GM18861 (cell line): ENCODE measurements at regions not wholly inside any gene's neighbourhood (a gene's known extent, or its start where the extent isn't known, plus 50 kb on each side); places are given as distances from the start of the nearest gene placed in this dataset.

ENCODE experiments used
- ATAC-seq: cut with Tn5 transposase; IDR thresholded peaks from one replicate; pipeline ENCODE4 v1.9.1; 2021; ENCODE audit not compliant: unreplicated experiment

GRCh38 chr6:113271437-113271836 is 585.7 kb upstream of the MARCKS start:
- no peak for ATAC-seq

- ATAC-seq, result no peak
Measured at GRCh38 chr6:113276601-113277000, 580.5 kb upstream of the MARCKS start.

GRCh38 chr6:113277111-113277510 is 580.0 kb upstream of the MARCKS start:
- no peak for ATAC-seq

- ATAC-seq, result no peak
Measured at GRCh38 chr6:113281014-113281413, 576.1 kb upstream of the MARCKS start.

- no peak for ATAC-seq
Measured at GRCh38 chr6:113281431-113281830, 575.7 kb upstream of the MARCKS start.

GRCh38 chr6:113287396-113287795 is 569.7 kb upstream of the MARCKS start:
- ATAC-seq, result peak; percentile 66

- ATAC-seq, result no peak
Measured at GRCh38 chr6:113288409-113288808, 568.7 kb upstream of the MARCKS start.

GRCh38 chr6:113289166-113289565 is 568.0 kb upstream of the MARCKS start:
- no peak for ATAC-seq

- ATAC-seq, result no peak
Measured at GRCh38 chr6:113290684-113291083, 566.5 kb upstream of the MARCKS start.

- ATAC-seq, result no peak
Measured at GRCh38 chr6:113291751-113292445, 565.2 kb upstream of the MARCKS start.

- peak; percentile 92 for ATAC-seq
Measured at GRCh38 chr6:113292646-113293422, 564.3 kb upstream of the MARCKS start.

- no peak for ATAC-seq
Measured at GRCh38 chr6:113293423-113293740, 563.8 kb upstream of the MARCKS start.

GRCh38 chr6:113299531-113299930 is 557.6 kb upstream of the MARCKS start:
- no peak for ATAC-seq

- no peak for ATAC-seq
Measured at GRCh38 chr6:113301651-113302050, 555.5 kb upstream of the MARCKS start.

GRCh38 chr6:113304116-113304515 is 553.0 kb upstream of the MARCKS start:
- no peak for ATAC-seq

GRCh38 chr6:113306552-113307145 is 550.5 kb upstream of the MARCKS start:
- ATAC-seq, result peak; percentile 96

GRCh38 chr6:113308266-113308665 is 548.9 kb upstream of the MARCKS start:
- no peak for ATAC-seq

GRCh38 chr6:113313841-113314240 is 543.3 kb upstream of the MARCKS start:
- no peak for ATAC-seq

GRCh38 chr6:113315165-113315564 is 542.0 kb upstream of the MARCKS start:
- no peak for ATAC-seq

GRCh38 chr6:113315879-113316278 is 541.3 kb upstream of the MARCKS start:
- ATAC-seq, result no peak

GRCh38 chr6:113317442-113317841 is 539.7 kb upstream of the MARCKS start:
- no peak for ATAC-seq

GRCh38 chr6:113317891-113318574 is 539.1 kb upstream of the MARCKS start:
- ATAC-seq, result no peak
